ENCODE measurements at regions not wholly inside any gene's neighbourhood (a gene's known extent, or its start where the extent isn't known, plus 50 kb on each side); places are given as distances from the start of the nearest gene placed in this dataset.
"Not testable (repeated sequence)": the region's sequence is repeated elsewhere in the genome, so short reads cannot be mapped to it uniquely, and the experiment has no call there.

DNA sequence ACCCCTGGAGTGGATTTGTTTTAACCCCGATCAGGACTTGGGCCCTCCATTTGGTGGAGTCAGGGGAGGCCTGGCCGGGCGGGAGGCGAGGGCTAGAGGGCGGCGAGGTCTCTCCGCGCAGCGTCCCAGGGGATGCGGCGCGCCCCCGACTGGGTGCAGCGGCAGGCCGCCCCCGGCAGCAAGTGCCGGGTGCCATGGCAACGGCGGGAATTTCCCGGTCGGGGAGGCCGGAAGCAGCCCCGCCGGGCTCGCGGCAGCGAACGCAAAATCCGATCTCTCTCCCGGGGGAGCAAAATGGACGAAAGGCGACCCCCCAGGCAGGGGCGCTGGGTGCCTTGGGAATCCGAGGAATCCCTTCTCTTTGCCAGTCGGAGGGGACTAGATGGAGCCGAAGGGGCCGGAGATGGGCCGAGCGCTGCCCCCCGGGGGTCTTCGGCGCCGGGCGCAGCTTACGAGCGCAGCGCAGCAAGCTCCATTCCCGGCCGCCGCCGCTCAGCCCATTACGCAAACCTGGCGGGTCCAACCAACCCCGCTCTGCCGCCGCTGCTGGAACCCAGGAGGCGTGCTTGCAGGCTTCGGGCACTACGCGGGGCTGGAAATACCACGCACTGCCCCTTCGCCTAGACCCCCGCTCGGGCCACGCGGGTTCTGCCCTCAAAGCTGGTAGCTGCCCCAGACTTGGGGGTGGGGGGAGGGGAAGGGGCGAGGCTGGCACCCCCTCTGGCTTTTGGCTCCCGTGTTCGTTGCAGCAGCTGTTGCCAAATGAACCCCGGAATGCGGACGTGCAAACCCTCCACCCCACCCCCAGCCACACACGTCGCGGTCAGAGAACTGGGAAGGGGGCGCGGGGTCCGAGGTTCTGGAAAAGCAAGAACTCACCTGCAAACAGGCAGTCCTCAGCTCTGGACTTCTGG lies 73.7 kb upstream of the NBPF8 start:
- not testable (repeated sequence) for TF ChIP-seq KLF16 (tag by site-specific recombination; IDR thresholded peaks at IDR 0.05); ZNF274 (IDR thresholded peaks at IDR 0.05; ENCODE audit: low read length); ZNF274 (tag by site-specific recombination; IDR thresholded peaks at IDR 0.05; ENCODE audit: borderline replicate concordance); ZNF292 (tag by site-specific recombination; IDR thresholded peaks at IDR 0.05; ENCODE audit: borderline replicate concordance, low read depth); ZNF23 (tag by site-specific recombination; IDR thresholded peaks at IDR 0.05; ENCODE audit: borderline replicate concordance); KLF10 (tag by site-specific recombination; IDR thresholded peaks at IDR 0.05); ZNF404 (tag by site-specific recombination; IDR thresholded peaks at IDR 0.05)
- TF ChIP-seq, protein P1, sequence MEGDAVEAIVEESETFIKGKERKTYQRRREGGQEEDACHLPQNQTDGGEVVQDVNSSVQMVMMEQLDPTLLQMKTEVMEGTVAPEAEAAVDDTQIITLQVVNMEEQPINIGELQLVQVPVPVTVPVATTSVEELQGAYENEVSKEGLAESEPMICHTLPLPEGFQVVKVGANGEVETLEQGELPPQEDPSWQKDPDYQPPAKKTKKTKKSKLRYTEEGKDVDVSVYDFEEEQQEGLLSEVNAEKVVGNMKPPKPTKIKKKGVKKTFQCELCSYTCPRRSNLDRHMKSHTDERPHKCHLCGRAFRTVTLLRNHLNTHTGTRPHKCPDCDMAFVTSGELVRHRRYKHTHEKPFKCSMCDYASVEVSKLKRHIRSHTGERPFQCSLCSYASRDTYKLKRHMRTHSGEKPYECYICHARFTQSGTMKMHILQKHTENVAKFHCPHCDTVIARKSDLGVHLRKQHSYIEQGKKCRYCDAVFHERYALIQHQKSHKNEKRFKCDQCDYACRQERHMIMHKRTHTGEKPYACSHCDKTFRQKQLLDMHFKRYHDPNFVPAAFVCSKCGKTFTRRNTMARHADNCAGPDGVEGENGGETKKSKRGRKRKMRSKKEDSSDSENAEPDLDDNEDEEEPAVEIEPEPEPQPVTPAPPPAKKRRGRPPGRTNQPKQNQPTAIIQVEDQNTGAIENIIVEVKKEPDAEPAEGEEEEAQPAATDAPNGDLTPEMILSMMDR (tag by site-specific recombination; IDR thresholded peaks at IDR 0.05) = not testable (repeated sequence)
- TF ChIP-seq, protein P2, sequence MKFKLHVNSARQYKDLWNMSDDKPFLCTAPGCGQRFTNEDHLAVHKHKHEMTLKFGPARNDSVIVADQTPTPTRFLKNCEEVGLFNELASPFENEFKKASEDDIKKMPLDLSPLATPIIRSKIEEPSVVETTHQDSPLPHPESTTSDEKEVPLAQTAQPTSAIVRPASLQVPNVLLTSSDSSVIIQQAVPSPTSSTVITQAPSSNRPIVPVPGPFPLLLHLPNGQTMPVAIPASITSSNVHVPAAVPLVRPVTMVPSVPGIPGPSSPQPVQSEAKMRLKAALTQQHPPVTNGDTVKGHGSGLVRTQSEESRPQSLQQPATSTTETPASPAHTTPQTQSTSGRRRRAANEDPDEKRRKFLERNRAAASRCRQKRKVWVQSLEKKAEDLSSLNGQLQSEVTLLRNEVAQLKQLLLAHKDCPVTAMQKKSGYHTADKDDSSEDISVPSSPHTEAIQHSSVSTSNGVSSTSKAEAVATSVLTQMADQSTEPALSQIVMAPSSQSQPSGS (tag by site-specific recombination; IDR thresholded peaks at IDR 0.05; ENCODE audit: low read depth) = not testable (repeated sequence)
- TF ChIP-seq, protein P3, sequence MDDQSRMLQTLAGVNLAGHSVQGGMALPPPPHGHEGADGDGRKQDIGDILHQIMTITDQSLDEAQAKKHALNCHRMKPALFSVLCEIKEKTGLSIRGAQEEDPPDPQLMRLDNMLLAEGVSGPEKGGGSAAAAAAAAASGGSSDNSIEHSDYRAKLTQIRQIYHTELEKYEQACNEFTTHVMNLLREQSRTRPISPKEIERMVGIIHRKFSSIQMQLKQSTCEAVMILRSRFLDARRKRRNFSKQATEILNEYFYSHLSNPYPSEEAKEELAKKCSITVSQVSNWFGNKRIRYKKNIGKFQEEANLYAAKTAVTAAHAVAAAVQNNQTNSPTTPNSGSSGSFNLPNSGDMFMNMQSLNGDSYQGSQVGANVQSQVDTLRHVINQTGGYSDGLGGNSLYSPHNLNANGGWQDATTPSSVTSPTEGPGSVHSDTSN (CRISPR knock-in tag; IDR thresholded peaks at IDR 0.05) = not testable (repeated sequence)
